K562 (cell line): ENCODE measurements at regions not wholly inside any gene's neighbourhood (a gene's known extent, or its start where the extent isn't known, plus 50 kb on each side); places are given as distances from the start of the nearest gene placed in this dataset.

Experiments used
- ATAC-seq: fragments of 200-7000 bp; cut with Tn5 transposase; 3 replicates; pipeline ENCODE4 v1.9.1; 2020; ENCODE audit warnings: moderate library complexity
- BruUV-seq: library from RNA; stranded (reverse); fragments of 400-500 nt; replicated peaks from 2 replicates; lab custom pipeline; 2021; lab: Mats Ljungman, UMichigan
- CTCF ChIA-PET: fragments of 300-600 bp; formaldehyde crosslinking; extraction: SDS; loops from one replicate; lab custom pipeline; 2021; ENCODE audit warnings: low intra/inter-chr PET ratio; lab: Yijun Ruan, JAX
- POLR2A ChIA-PET: fragments of 300-600, 350-650 bp; sonication (Branson Sonifier 250); formaldehyde crosslinking; extraction: SDS; loops from one replicate; lab custom pipeline; 2021; ENCODE audit warnings: antibody characterized with exemption, inconsistent platforms; lab: Yijun Ruan, JAX
- DNase-seq, 4 experiments: peaks; one replicate each; pipeline versions ENCODE4 v3.0.0 to v3.0.0-alpha.2; 2011 to 2018; ENCODE audit warnings: low spot score in 3 of 4, mixed read lengths in 3 of 4; ENCODE audit errors: extremely low read depth in 1 of 4
- FAIRE-seq: peaks from 2 replicates; lab custom pipeline; 2011; peaks lifted over from hg19 to GRCh38; lab: Jason Lieb, UNC
- H2AFZ ChIP-seq: 2 replicates; pipeline ENCODE4 v1.6.0; 2011; ENCODE audit warnings: low read depth, low read length, control low read depth, inconsistent platforms
- H3K27ac ChIP-seq: fragments of 200-600 bp; 3 replicates; pipeline ENCODE4 v1.8.0; 2011; ENCODE audit warnings: low read depth, mild to moderate bottlenecking, control low read depth, inconsistent platforms, low read length, moderate library complexity, mixed read lengths; ENCODE audit errors: extremely low read depth
- H3K27me3 ChIP-seq, 2 experiments: fragments of 300-600 bp in 1 of 2; 2 replicates in 1 of 2; 3 replicates in 1 of 2; pipeline versions ENCODE4 v1.6.0 to v1.8.0; 2011; ENCODE audit warnings: inconsistent platforms in 2 of 2, low read length in 2 of 2, mild to moderate bottlenecking in 1 of 2, mixed read lengths in 1 of 2, moderate library complexity in 1 of 2; ENCODE audit not compliant: control insufficient read depth in 2 of 2, insufficient read depth in 2 of 2
- H3K36me3 ChIP-seq: fragments of 300-600 bp; 3 replicates; pipeline ENCODE4 v1.8.0; 2011; ENCODE audit warnings: mild to moderate bottlenecking, low read length, inconsistent platforms; ENCODE audit not compliant: control insufficient read depth, insufficient read depth
- H3K4me1 ChIP-seq, 2 experiments: fragments of 200-600 bp in 1 of 2; replicated peaks in 1 of 2; 2 replicates in 1 of 2; 3 replicates in 1 of 2; pipeline versions ENCODE4 v1.5.1 to v1.8.0; 2011; ENCODE audit warnings: inconsistent platforms in 2 of 2, low read length in 2 of 2, mild to moderate bottlenecking in 1 of 2, mixed read lengths in 1 of 2, moderate library complexity in 1 of 2; ENCODE audit not compliant: control insufficient read depth in 2 of 2, insufficient read depth in 2 of 2
- H3K4me2 ChIP-seq: 2 replicates; pipeline ENCODE4 v1.6.1; 2011; ENCODE audit warnings: low read length, control low read depth, inconsistent platforms, mixed read lengths; ENCODE audit not compliant: insufficient read depth
- H3K4me3 ChIP-seq: fragments of 200-600 bp; sonication (generic), shearing (Covaris generic); 2 replicates; pipeline ENCODE4 v1.5.1; 2016; ENCODE audit warnings: control low read depth, inconsistent platforms
- H3K79me2 ChIP-seq: fragments of 200-600 bp; 3 replicates; pipeline ENCODE4 v1.8.0; 2011; ENCODE audit warnings: low read length, inconsistent platforms; ENCODE audit not compliant: control insufficient read depth, insufficient read depth
- H3K9ac ChIP-seq, 2 experiments: 2 replicates each; pipeline versions ENCODE4 v1.6.0 to v1.6.1; 2011; ENCODE audit warnings: low read depth in 2 of 2, low read length in 2 of 2, control low read depth in 1 of 2, inconsistent platforms in 1 of 2, mild to moderate bottlenecking in 1 of 2, mixed read lengths in 1 of 2; ENCODE audit not compliant: insufficient read depth in 1 of 2
- H3K9me1 ChIP-seq: one replicate; pipeline ENCODE4 v1.6.0; 2011; ENCODE audit warnings: inconsistent platforms, mild to moderate bottlenecking, low read length, moderate library complexity; ENCODE audit not compliant: control insufficient read depth, insufficient read depth
- H3K9me3 ChIP-seq: replicated peaks from 2 replicates; pipeline ENCODE4 v1.5.1; 2011; ENCODE audit warnings: low read depth, low read length, inconsistent platforms; ENCODE audit not compliant: control insufficient read depth, insufficient read depth
- H4K20me1 ChIP-seq: replicated peaks from 2 replicates; pipeline ENCODE4 v1.6.1; 2011; ENCODE audit warnings: low read length, inconsistent platforms, mixed read lengths; ENCODE audit not compliant: control insufficient read depth, insufficient read depth
- AFF1 ChIP-seq, 2 experiments: fragments of 450-650 bp; IDR thresholded peaks; 2 replicates each; pipeline ENCODE4 v1.6.1; 2018; ENCODE audit warnings: mild to moderate bottlenecking in 2 of 2, low read depth in 1 of 2; ENCODE audit not compliant: partially characterized antibody in 2 of 2
- CXXC5 ChIP-seq: fragments of 250-450 bp; sonication (Bioruptor Pico); IDR thresholded peaks from 2 replicates; pipeline ENCODE4 v1.8.0; 2022; ENCODE audit warnings: inconsistent platforms, mild to moderate bottlenecking, moderate library complexity
- FOXM1 ChIP-seq, 2 experiments: fragments of 450-650 bp in 1 of 2; sonication (generic) in 1 of 2; formaldehyde crosslinking in 1 of 2; IDR thresholded peaks; 2 replicates each; pipeline versions ENCODE4 v1.6.1 to v1.9.0; 2017 to 2022; ENCODE audit warnings: low read depth in 2 of 2, mild to moderate bottlenecking in 2 of 2, missing genetic modification reagents in 1 of 2, moderate library complexity in 1 of 2
- MCM3 ChIP-seq: fragments of 450-650 bp; IDR thresholded peaks from 2 replicates; pipeline ENCODE4 v1.6.1; 2016
- NFIC ChIP-seq: fragments of 450-650 bp; IDR thresholded peaks from 2 replicates; pipeline ENCODE4 v1.6.1; 2017; ENCODE audit warnings: mild to moderate bottlenecking, inconsistent platforms
- NFIX ChIP-seq: fragments of 250-450 bp; sonication (Bioruptor Pico); IDR thresholded peaks from 2 replicates; pipeline ENCODE4 v1.4.0; 2020; ENCODE audit warnings: low read depth, mild to moderate bottlenecking, moderate library complexity
- SMAD2 ChIP-seq: fragments of 150-350 bp; IDR thresholded peaks from 2 replicates; pipeline ENCODE4 v1.6.1; 2014; ENCODE audit warnings: low read depth, mild to moderate bottlenecking, low read length
- TAF1 ChIP-seq: IDR thresholded peaks from 2 replicates; pipeline ENCODE4 v1.6.1; 2011; ENCODE audit warnings: mild to moderate bottlenecking, low read length, moderate library complexity; ENCODE audit not compliant: insufficient read depth, control insufficient read depth, severe bottlenecking; ENCODE audit errors: extremely low read depth
- ZNF316 ChIP-seq: fragments of 450-650 bp; IDR thresholded peaks from 2 replicates; pipeline ENCODE4 v1.6.1; 2016
- WGBS: fragments of 100-300 bp; shearing (Covaris generic); methylation state at CpG from one replicate; pipeline ENCODE4 v1.1.6; 2016; ENCODE audit warnings: low coverage, mixed read lengths; ENCODE audit not compliant: insufficient coverage; ENCODE audit errors: missing lambda C conversion rate; 5-methylcytosine and 5-hydroxymethylcytosine counted together
- in situ Hi-C: fragments of 300-500 bp; cut with MboI; formaldehyde crosslinking; loops from 4 replicates; pipeline ENCODE4 v1.15.0; 2018; ENCODE audit warnings: inconsistent platforms, mixed read lengths
- intact Hi-C: fragments of 100-400 bp; cut with micrococcal nuclease; formaldehyde crosslinking; loops from 2 replicates; pipeline ENCODE4 v1.14.2; 2022

- no peak overlapping the region for H3K9ac ChIP-seq
- no peaks in the 10 kb centered on the region for H3K27me3 ChIP-seq
- POLR2A ChIA-PET = no interaction called here
- H3K4me3 ChIP-seq = no peak overlapping the region
- H3K4me2 ChIP-seq = no peak overlapping the region
- no TSS peak for BruUV-seq
- 0% methylated on average over 2 of the region's 2 CpGs for WGBS
- no peaks in the 10 kb centered on the region for H3K4me1 ChIP-seq
- H4K20me1 ChIP-seq = no peaks in the 10 kb centered on the region
- H3K36me3 ChIP-seq = no peaks in the 10 kb centered on the region
- H3K27ac ChIP-seq = no peak overlapping the region
- no peaks in the 10 kb centered on the region for H3K79me2 ChIP-seq
- no peak overlapping the region for H2AFZ ChIP-seq
- no peak for ATAC-seq
- TF ChIP-seq FOXM1 (IDR thresholded peaks at IDR 0.05; ENCODE audit: low read depth) = no peak
- TF ChIP-seq FOXM1 (CRISPR knock-in tag; IDR thresholded peaks at IDR 0.05; ENCODE audit: low read depth) = no peak
- TF ChIP-seq ZNF316 = peak; percentile 18; the same call in 1 of the 2 replicates
- TF ChIP-seq, all 486 proteins: peak for 1
- FAIRE-seq (no peak), DNase-seq (no peak)
- in situ Hi-C loops (no loop called here), intact Hi-C loops (no loop called here)
- CTCF ChIA-PET = no interaction called here
- Histone ChIP-seq H3K9me1 (no peaks in the 10 kb centered on the region), H3K9me3 (no peaks in the 10 kb centered on the region)
These were observed 1095.5 kb upstream of the LCORL start for GRCh38 chr4:19117022-19117421.

- no TSS peak for BruUV-seq
- FAIRE-seq = no peak
- intact Hi-C loops = no loop called here
- Histone ChIP-seq H3K4me2 (no peak overlapping the region), H2AFZ (no peak overlapping the region), H3K27me3 (no peaks in the 10 kb centered on the region), H3K79me2 (no peaks in the 10 kb centered on the region), H3K9me3 (no peaks in the 10 kb centered on the region; the same call in 1 of the 2 replicates), H4K20me1 (no peaks in the 10 kb centered on the region), H3K4me1 (no peaks in the 10 kb centered on the region), H3K9me1 (no peaks in the 10 kb centered on the region), H3K36me3 (no peaks in the 10 kb centered on the region), H3K27ac (no peak overlapping the region), H3K9ac (no peak overlapping the region), H3K4me3 (no peak overlapping the region)
- no peak for DNase-seq
- TF ChIP-seq AFF1 (IDR thresholded peaks at IDR 0.05; ENCODE audit: low read depth in 1 of 2, partially characterized antibody in 2 of 2) (no peak), TAF1 (no peak), NFIC (peak; percentile 65), SMAD2 (no peak), CXXC5 (CRISPR knock-in tag) (no peak), NFIX (CRISPR knock-in tag) (peak; percentile 75), MCM3 (no peak)
- in situ Hi-C loops = no loop called here
- ChIA-PET CTCF (no interaction called here), POLR2A (no interaction called here)
- 2% methylated on average over 4 of the region's 4 CpGs for WGBS
- no peak for ATAC-seq
These were observed 1082.6 kb upstream of the LCORL start for GRCh38 chr4:19104176-19104575.
